ENCODE measurements at regions not wholly inside any gene's neighbourhood (a gene's known extent, or its start where the extent isn't known, plus 50 kb on each side); places are given as distances from the start of the nearest gene placed in this dataset.

- Mint-ChIP-seq H3K4me3 (no peak overlapping the region), H3K9me3 (no peaks in the 10 kb centered on the region; a peak in 1 of 5 replicates), H3K27me3 (ENCODE audit: low read depth) (no peaks in the 10 kb centered on the region), H3K36me3 (ENCODE audit: insufficient read depth in 1 of 3, low read depth in 3 of 3) (no peaks in the 10 kb centered on the region), H3K27ac (no peak overlapping the region), H3K4me1 (peaks cover 7 to 11% of the 10 kb centered on the region in 2 experiments)
- no peak overlapping the region for H3K23ac ChIP-seq (ENCODE audit: insufficient read length, low read depth, low read length)
- H2BK5ac ChIP-seq (ENCODE audit: insufficient read length, low read length): no peak overlapping the region
- no peak for DNase-seq
- H4K8ac ChIP-seq (replicated peaks; ENCODE audit: insufficient read length, low read depth, low read length): no peak overlapping the region
- no peak overlapping the region for H2BK12ac ChIP-seq (ENCODE audit: insufficient read length, low read depth, low read length)
- no peak overlapping the region for H3K56ac ChIP-seq (ENCODE audit: insufficient read length, low read depth, low read length)
- H3T11ph ChIP-seq (ENCODE audit: low read length): no peak overlapping the region
- H3K27ac ChIP-seq (ENCODE audit: insufficient read length, low read depth, low read length): no peak overlapping the region
- no peak overlapping the region for H3K18ac ChIP-seq (ENCODE audit: insufficient read length, low read depth, low read length)
- H4K20me1 ChIP-seq (ENCODE audit: control insufficient read depth, insufficient read depth, insufficient read length): no peaks in the 10 kb centered on the region
- H3K9ac ChIP-seq (ENCODE audit: extremely low read depth, insufficient read length, low read length): no peak overlapping the region
- no CpG with 5 or more reads among the region's 1 CpG for WGBS (ENCODE audit: extremely low coverage, insufficient read length, low lambda C conversion rate)
- H3K27me3 ChIP-seq (ENCODE audit: insufficient read depth, low read length): no peaks in the 10 kb centered on the region
- no peak overlapping the region for H3K4me2 ChIP-seq (ENCODE audit: insufficient read depth, insufficient read length, low read length)
- no peak overlapping the region for H3K14ac ChIP-seq (ENCODE audit: insufficient read depth, low read length)
- H2AFZ ChIP-seq (ENCODE audit: low read length): no peak overlapping the region
- H2AK5ac ChIP-seq (ENCODE audit: insufficient read length, low read length): no peak overlapping the region
- H4K91ac ChIP-seq (ENCODE audit: insufficient read length, low read depth, low read length): no peak overlapping the region
- no peaks in the 10 kb centered on the region for H3K79me1 ChIP-seq (ENCODE audit: insufficient read depth, low read depth, low read length, poor library complexity, severe bottlenecking)
- H3K4ac ChIP-seq (ENCODE audit: low read depth, low read length): no peak overlapping the region
- H3K23me2 ChIP-seq (ENCODE audit: insufficient read length, low read depth, low read length, poor library complexity, severe bottlenecking): no peaks in the 10 kb centered on the region
- no peak overlapping the region for H2BK15ac ChIP-seq (ENCODE audit: low read depth, low read length)
- H2BK20ac ChIP-seq (ENCODE audit: low read depth, low read length, poor library complexity, severe bottlenecking): no peak overlapping the region
- H3K4me1 ChIP-seq (ENCODE audit: insufficient read depth, low read length): no peaks in the 10 kb centered on the region; the same call in 1 of the 2 replicates
- no peak overlapping the region for H4K5ac ChIP-seq (ENCODE audit: insufficient read length, low read depth, low read length)
- no peak overlapping the region for H2BK120ac ChIP-seq (ENCODE audit: low read depth, low read length, poor library complexity, severe bottlenecking)
- H3K79me2 ChIP-seq (ENCODE audit: insufficient read depth, low read length): no peaks in the 10 kb centered on the region
- TF ChIP-seq, protein P1, sequence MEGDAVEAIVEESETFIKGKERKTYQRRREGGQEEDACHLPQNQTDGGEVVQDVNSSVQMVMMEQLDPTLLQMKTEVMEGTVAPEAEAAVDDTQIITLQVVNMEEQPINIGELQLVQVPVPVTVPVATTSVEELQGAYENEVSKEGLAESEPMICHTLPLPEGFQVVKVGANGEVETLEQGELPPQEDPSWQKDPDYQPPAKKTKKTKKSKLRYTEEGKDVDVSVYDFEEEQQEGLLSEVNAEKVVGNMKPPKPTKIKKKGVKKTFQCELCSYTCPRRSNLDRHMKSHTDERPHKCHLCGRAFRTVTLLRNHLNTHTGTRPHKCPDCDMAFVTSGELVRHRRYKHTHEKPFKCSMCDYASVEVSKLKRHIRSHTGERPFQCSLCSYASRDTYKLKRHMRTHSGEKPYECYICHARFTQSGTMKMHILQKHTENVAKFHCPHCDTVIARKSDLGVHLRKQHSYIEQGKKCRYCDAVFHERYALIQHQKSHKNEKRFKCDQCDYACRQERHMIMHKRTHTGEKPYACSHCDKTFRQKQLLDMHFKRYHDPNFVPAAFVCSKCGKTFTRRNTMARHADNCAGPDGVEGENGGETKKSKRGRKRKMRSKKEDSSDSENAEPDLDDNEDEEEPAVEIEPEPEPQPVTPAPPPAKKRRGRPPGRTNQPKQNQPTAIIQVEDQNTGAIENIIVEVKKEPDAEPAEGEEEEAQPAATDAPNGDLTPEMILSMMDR (conservative IDR thresholded peaks at IDR 0.05): no peak
- no peaks in the 10 kb centered on the region for H3K9me3 ChIP-seq (ENCODE audit: control insufficient read depth, low read depth, low read length)
Observed at GRCh38 chr1:190935925-190936324, 458.3 kb upstream of the BRINP3 start.
